Right lobe of liver (tissue), 4 donors: ENCODE measurements at regions not wholly inside any gene's neighbourhood (a gene's known extent, or its start where the extent isn't known, plus 50 kb on each side); places are given as distances from the start of the nearest gene placed in this dataset.

Source experiments
- POLR2A ChIP-seq: fragments of 450-650 bp; IDR thresholded peaks from one replicate; pipeline ENCODE4 v1.6.1; 2017; ENCODE audit warnings: antibody characterized with exemption, mild to moderate bottlenecking
- TF ChIP-seq, protein P1 (sequence below), 4 donors: fragments of 200-600 bp in 3 of 4; fragments of 450-650 bp in 1 of 4; IDR thresholded peaks; one replicate each; pipeline versions ENCODE4 v1.5.1 to v1.8.0; 2016 to 2022; ENCODE audit warnings: antibody characterized with exemption in 4 of 4, mild to moderate bottlenecking in 2 of 4
- donor health status: DM: no; HTN: no; CAD: no.
- donor health status: DM: no; HTN: no; CAD: no.
- donor health status: DM: no; HTN: yes; CAD: no.

DNA sequence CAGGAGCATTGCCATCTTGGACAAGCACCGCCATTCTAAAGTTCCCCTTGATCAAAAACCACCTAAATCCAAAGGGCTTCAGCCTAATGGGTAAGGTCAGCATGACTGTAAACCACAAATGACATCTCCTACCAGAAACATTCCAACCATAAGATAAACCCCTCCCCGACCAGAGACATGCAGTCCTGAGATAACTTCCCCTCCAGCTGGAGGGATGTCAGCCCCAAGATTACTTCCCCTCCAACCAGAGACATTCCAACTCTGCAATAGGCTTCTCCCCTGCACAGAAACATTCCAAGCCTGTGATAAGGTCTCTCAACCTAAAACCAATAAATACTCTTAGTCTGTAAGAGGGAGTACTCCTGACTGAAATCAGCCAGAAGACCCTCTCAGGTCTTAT, 62.7 kb upstream of the DNAJC19 start:
- no peak for TF ChIP-seq POLR2A
- TF ChIP-seq, protein P1, sequence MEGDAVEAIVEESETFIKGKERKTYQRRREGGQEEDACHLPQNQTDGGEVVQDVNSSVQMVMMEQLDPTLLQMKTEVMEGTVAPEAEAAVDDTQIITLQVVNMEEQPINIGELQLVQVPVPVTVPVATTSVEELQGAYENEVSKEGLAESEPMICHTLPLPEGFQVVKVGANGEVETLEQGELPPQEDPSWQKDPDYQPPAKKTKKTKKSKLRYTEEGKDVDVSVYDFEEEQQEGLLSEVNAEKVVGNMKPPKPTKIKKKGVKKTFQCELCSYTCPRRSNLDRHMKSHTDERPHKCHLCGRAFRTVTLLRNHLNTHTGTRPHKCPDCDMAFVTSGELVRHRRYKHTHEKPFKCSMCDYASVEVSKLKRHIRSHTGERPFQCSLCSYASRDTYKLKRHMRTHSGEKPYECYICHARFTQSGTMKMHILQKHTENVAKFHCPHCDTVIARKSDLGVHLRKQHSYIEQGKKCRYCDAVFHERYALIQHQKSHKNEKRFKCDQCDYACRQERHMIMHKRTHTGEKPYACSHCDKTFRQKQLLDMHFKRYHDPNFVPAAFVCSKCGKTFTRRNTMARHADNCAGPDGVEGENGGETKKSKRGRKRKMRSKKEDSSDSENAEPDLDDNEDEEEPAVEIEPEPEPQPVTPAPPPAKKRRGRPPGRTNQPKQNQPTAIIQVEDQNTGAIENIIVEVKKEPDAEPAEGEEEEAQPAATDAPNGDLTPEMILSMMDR (IDR thresholded peaks at IDR 0.05), result no peak
